ENCODE measurements at regions not wholly inside any gene's neighbourhood (a gene's known extent, or its start where the extent isn't known, plus 50 kb on each side); places are given as distances from the start of the nearest gene placed in this dataset.
"Not testable (repeated sequence)": the region's sequence is repeated elsewhere in the genome, so short reads cannot be mapped to it uniquely, and the experiment has no call there.

DNA sequence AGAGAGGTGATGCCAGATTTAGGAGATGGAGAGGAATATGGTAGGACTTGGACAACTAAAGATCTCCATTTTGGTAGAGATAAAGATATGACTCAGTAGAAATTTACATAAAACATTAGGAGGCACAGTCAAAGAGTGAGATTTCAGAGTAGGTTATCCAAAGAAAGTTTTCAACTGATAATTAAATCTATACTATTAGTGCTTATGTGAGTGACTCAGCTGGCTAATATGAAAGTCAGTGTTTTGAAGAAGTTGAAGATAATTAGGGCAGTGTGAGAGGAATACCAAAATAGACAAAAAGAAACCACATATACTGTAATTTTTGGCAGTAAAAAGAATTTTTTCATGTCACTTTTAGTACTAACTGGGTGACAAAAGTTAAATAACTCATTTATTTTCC is 712.8 kb upstream of the HS3ST5 start:
- Histone ChIP-seq H3K27me3 (no peaks in the 10 kb centered on the region), H3K4me1 (no peaks in the 10 kb centered on the region), H3K4me3 (ENCODE audit: low read depth, low read length) (no peak overlapping the region), H3K9me3 (no peaks in the 10 kb centered on the region), H3K36me3 (no peaks in the 10 kb centered on the region)
- no peak for DNase-seq
- TF ChIP-seq, protein P1, sequence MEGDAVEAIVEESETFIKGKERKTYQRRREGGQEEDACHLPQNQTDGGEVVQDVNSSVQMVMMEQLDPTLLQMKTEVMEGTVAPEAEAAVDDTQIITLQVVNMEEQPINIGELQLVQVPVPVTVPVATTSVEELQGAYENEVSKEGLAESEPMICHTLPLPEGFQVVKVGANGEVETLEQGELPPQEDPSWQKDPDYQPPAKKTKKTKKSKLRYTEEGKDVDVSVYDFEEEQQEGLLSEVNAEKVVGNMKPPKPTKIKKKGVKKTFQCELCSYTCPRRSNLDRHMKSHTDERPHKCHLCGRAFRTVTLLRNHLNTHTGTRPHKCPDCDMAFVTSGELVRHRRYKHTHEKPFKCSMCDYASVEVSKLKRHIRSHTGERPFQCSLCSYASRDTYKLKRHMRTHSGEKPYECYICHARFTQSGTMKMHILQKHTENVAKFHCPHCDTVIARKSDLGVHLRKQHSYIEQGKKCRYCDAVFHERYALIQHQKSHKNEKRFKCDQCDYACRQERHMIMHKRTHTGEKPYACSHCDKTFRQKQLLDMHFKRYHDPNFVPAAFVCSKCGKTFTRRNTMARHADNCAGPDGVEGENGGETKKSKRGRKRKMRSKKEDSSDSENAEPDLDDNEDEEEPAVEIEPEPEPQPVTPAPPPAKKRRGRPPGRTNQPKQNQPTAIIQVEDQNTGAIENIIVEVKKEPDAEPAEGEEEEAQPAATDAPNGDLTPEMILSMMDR (IDR thresholded peaks at IDR 0.05; ENCODE audit: low read depth, low read length) = no peak

DNA sequence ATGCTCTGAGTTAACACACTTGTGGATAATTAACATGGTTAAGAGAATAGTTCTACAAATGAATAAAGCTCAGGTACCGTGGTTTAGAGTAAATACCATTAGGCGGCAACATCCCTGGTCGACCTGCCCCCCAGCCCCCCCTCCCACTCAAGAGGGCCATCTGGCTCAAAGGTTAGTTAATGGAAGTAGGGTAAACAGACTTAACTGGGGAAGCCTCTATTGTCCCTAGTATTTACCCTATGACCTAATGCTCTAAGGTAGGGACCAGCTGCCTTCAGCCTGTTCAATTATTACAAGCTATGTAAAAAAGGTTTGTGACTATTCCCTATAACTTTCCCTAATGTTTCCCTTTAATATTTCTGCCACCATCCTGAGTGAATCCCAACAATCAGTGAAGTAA is 711.4 kb upstream of the HS3ST5 start:
- H3K4me1 ChIP-seq; H3K36me3 ChIP-seq; DNase-seq; H3K27me3 ChIP-seq; H3K9me3 ChIP-seq; H3K4me3 ChIP-seq (ENCODE audit: low read depth, low read length): not testable (repeated sequence)

DNA sequence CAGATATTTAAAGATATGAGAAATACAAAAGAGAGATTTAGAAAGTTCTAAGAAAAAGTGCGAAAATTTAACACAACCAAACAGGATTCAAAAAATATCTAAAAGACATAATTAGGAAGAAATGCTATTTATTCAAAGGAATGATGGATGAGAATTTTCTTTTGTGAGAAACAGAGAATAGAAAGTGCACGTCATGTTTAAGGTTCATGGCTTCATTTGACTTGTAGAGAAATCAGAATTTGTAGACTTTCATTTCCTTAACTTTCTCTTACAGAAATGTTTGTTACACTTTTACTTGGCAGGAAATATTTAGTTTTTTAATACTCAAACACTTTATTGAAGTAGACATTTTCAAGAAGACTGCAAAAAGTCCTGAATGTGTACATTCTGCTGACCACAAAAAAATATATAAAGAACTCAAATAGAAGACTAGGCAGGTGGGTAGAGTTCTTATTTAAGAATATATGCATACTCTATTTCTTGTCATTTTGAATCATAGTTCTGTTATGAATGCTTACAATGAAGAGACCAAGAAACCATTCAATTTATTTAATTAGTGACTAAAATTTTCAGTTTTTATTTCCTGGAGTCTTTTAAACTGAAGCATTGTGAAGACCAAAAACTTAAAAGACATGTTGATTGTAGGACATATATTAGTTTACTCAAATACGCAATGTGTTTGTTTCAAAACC is 710.5 kb upstream of the HS3ST5 start:
- H3K4me3 ChIP-seq (ENCODE audit: low read depth, low read length) = no peak overlapping the region
- no peak for DNase-seq
- H3K27me3 ChIP-seq = no peaks in the 10 kb centered on the region
- TF ChIP-seq, protein P1 (IDR thresholded peaks at IDR 0.05; ENCODE audit: low read depth, low read length) = no peak
- H3K9me3 ChIP-seq = no peaks in the 10 kb centered on the region
- H3K4me1 ChIP-seq = no peaks in the 10 kb centered on the region
- H3K36me3 ChIP-seq = no peaks in the 10 kb centered on the region

DNA sequence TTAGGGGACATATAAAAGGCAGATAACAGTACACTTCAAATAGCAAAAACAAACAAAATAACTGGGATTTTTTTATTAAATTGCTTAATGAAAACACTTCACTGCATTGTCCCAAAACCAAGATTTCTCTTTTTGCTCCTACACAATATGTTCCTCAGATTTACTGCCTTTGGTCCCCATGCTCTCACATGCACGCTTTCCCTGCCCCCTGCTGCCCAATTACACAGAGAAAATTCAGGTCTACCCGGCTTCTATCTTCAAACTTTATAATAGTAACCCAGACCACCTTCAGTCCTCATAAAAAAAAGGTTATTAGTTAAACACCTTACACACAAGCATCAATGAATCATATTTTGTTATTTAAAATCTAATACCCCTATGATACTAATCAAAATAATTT is 673.8 kb upstream of the HS3ST5 start:
- Histone ChIP-seq H3K9me3 (no peaks in the 10 kb centered on the region), H3K4me3 (ENCODE audit: low read depth, low read length) (no peak overlapping the region), H3K4me1 (no peaks in the 10 kb centered on the region), H3K27me3 (no peaks in the 10 kb centered on the region), H3K36me3 (no peaks in the 10 kb centered on the region)
- DNase-seq = no peak
- TF ChIP-seq, protein P1 (IDR thresholded peaks at IDR 0.05; ENCODE audit: low read depth, low read length) = 0 out of 2 replicates have a peak, but pooled peaks have one; percentile 9

DNA sequence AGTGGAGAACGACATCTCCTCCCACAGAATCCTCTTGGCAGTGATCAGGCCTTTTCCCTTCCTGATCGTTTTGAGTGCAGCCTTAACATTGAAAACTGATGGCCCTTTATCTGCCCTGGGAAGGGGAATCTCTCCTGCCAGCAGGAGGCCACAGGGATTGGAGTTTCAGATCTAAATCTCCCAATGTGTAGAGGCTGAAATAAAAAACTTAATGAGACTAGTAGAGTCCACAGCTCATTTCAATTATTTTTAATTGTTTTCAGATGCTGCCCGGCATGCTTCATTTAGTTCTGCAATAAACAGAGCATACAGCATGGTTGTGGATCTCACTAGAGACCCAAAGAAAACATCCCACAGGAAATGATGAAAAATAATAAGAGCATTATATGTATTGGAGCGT is 662.2 kb upstream of the HS3ST5 start:
- H3K4me3 ChIP-seq (ENCODE audit: low read depth, low read length) = no peak overlapping the region
- peak; percentile 36 for DNase-seq
- H3K9me3 ChIP-seq = no peaks in the 10 kb centered on the region
- TF ChIP-seq, protein P1 (IDR thresholded peaks at IDR 0.05; ENCODE audit: low read depth, low read length) = peak; percentile 55
- H3K36me3 ChIP-seq = no peaks in the 10 kb centered on the region
- H3K4me1 ChIP-seq = peaks cover 4% of the 10 kb centered on the region
- no peaks in the 10 kb centered on the region for H3K27me3 ChIP-seq

DNA sequence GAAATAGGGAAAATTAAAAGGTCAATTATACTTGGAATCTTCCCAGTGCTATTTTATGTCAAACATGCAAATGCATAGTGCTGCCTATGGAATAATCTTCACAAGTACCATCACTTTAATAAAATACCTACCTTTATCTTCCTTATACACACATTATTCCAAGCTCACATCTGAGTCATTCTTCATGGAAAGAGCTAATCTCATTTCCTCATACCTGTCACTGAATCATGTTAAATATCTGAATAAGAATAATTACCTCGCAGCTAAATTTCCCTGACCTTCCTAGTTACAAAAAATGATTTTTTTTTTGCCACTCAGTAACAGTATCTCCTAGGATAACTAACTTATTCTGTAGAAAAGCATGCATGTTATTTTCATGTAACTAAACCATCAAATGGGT is 661.4 kb upstream of the HS3ST5 start:
- no peaks in the 10 kb centered on the region for H3K27me3 ChIP-seq
- no peak overlapping the region for H3K4me3 ChIP-seq (ENCODE audit: low read depth, low read length)

More for the DNA sequence above, 661.4 kb upstream of the HS3ST5 start:
- Histone ChIP-seq H3K36me3 (no peaks in the 10 kb centered on the region), H3K4me1 (peaks cover 4% of the 10 kb centered on the region), H3K9me3 (no peaks in the 10 kb centered on the region)
- DNase-seq = no peak
- TF ChIP-seq, protein P1 (IDR thresholded peaks at IDR 0.05; ENCODE audit: low read depth, low read length) = no peak
